Neural progenitor cell (in vitro differentiated cells): ENCODE measurements at regions not wholly inside any gene's neighbourhood (a gene's known extent, or its start where the extent isn't known, plus 50 kb on each side); places are given as distances from the start of the nearest gene placed in this dataset.

Experiments used
- DNase-seq: peaks from one replicate; pipeline ENCODE4 v3.0.0-alpha.2; 2016; ENCODE audit warnings: low spot score
- H2AFZ ChIP-seq: fragments of 200-600 bp; sonication (generic); replicated peaks from 2 replicates; pipeline ENCODE4 v1.6.1; 2016; ENCODE audit warnings: antibody characterized with exemption
- H3F3A ChIP-seq: fragments of 200-600 bp; sonication (generic); 2 replicates; pipeline ENCODE4 v1.6.1; 2016; ENCODE audit warnings: antibody characterized with exemption, low read depth
- H3K27ac ChIP-seq: fragments of 200-600 bp; sonication (generic); 2 replicates; pipeline ENCODE4 v1.5.1; 2016; ENCODE audit warnings: mild to moderate bottlenecking
- H3K27me3 ChIP-seq: fragments of 200-600 bp; sonication (generic); 2 replicates; pipeline ENCODE4 v1.6.1; 2016; ENCODE audit warnings: mild to moderate bottlenecking, moderate library complexity
- H3K36me3 ChIP-seq: fragments of 200-600 bp; sonication (generic); 2 replicates; pipeline ENCODE4 v1.5.1; 2016
- H3K4me1 ChIP-seq: fragments of 200-600 bp; sonication (generic); 2 replicates; pipeline ENCODE4 v1.6.1; 2016; ENCODE audit warnings: mixed run types
- H3K4me2 ChIP-seq: fragments of 200-600 bp; sonication (generic); 2 replicates; pipeline ENCODE4 v1.6.1; 2016
- H3K4me3 ChIP-seq: fragments of 200-600 bp; sonication (generic); 2 replicates; pipeline ENCODE4 v1.5.1; 2016
- H3K79me2 ChIP-seq: fragments of 200-600 bp; sonication (generic); 2 replicates; pipeline ENCODE4 v1.6.1; 2016; ENCODE audit warnings: low read depth
- H3K9ac ChIP-seq: fragments of 200-600 bp; sonication (generic); 2 replicates; pipeline ENCODE4 v1.6.1; 2016
- H3K9me3 ChIP-seq: fragments of 200-600 bp; sonication (generic); 2 replicates; pipeline ENCODE4 v1.5.1; 2016; ENCODE audit warnings: low read depth
- H4K20me1 ChIP-seq: fragments of 200-600 bp; sonication (generic); 2 replicates; pipeline ENCODE4 v1.6.1; 2016; ENCODE audit warnings: low read depth
- H3K27ac Mint-ChIP-seq: 3 replicates; pipeline ENCODE4 v1.8.0; 2021; ENCODE audit warnings: mixed read lengths
- H3K27me3 Mint-ChIP-seq: 2 replicates; pipeline ENCODE4 v1.8.0; 2022; ENCODE audit warnings: low read depth, mild to moderate bottlenecking, inconsistent platforms, moderate library complexity, mixed read lengths; ENCODE audit not compliant: insufficient read depth
- H3K36me3 Mint-ChIP-seq: 3 replicates; pipeline ENCODE4 v1.8.0; 2021; ENCODE audit warnings: mixed read lengths
- H3K4me1 Mint-ChIP-seq: 3 replicates; pipeline ENCODE4 v1.8.0; 2021; ENCODE audit warnings: mixed read lengths
- H3K4me3 Mint-ChIP-seq: 3 replicates; pipeline ENCODE4 v1.8.0; 2021; ENCODE audit warnings: mild to moderate bottlenecking, moderate library complexity, mixed read lengths
- H3K9me3 Mint-ChIP-seq: 3 replicates; pipeline ENCODE4 v1.8.0; 2020; ENCODE audit warnings: mixed read lengths
- CTCF ChIP-seq: fragments of 200-600 bp; sonication (generic); IDR thresholded peaks from 2 replicates; pipeline ENCODE4 v1.5.1; 2017; ENCODE audit warnings: antibody characterized with exemption, mild to moderate bottlenecking
- EZH2 ChIP-seq: fragments of 200-600 bp; sonication (generic); IDR thresholded peaks from 2 replicates; pipeline ENCODE4 v1.6.1; 2017; ENCODE audit warnings: antibody characterized with exemption, mild to moderate bottlenecking, moderate library complexity
- EZH2phosphoT487 ChIP-seq: fragments of 200-600 bp; sonication (generic); IDR thresholded peaks from 2 replicates; pipeline ENCODE4 v1.6.1; 2017; ENCODE audit warnings: antibody characterized with exemption

DNA sequence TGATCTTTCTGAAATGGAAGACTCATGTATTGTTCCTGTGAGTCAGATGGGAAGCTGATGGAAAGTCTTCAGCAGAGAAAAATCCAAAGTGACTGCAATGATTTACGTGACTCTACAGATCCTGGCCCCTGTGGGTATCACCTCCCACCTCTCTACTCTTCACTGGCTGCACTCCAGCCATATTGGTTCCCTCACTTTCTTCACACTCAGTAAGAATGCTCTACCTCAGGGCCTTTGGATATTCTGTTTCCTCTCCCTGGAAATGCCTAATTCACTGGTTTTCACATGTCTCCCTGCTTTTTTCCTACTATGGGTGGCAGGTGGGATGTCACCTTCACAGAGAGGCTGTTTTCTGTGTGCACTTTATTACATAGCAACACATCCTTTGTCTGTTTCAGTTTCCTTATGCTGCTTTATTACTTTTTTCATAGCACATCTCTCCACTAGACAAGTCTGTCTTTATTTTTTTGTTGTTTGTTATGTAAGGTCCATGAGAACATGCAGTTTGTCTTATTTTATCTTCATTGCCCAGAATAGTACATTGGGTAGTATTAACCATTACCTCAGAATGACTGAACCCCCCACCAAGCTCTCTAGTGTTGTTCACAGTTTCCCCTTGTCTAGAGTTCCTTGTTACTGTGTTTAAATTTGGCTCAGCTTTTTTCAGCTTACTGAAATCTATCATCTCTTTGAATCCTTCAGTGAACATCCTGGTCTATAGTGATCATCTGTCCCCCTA is 57.6 kb upstream of the CLNK start:
- H3F3A ChIP-seq, result no peaks in the 10 kb centered on the region
- no peaks in the 10 kb centered on the region for H3K4me1 ChIP-seq
- no peak overlapping the region for H3K4me2 ChIP-seq
- H3K9me3 ChIP-seq, result no peaks in the 10 kb centered on the region
- H4K20me1 ChIP-seq, result no peaks in the 10 kb centered on the region
- no peak overlapping the region for H2AFZ ChIP-seq
- no peak for TF ChIP-seq EZH2
- no peak for TF ChIP-seq CTCF
- TF ChIP-seq EZH2phosphoT487, result no peak
- H3K79me2 ChIP-seq, result no peaks in the 10 kb centered on the region
- no peaks in the 10 kb centered on the region for H3K27me3 ChIP-seq
- Mint-ChIP-seq H3K4me3 (no peak overlapping the region), H3K9me3 (no peaks in the 10 kb centered on the region), H3K27me3 (peaks cover 2% of the 10 kb centered on the region), H3K36me3 (no peaks in the 10 kb centered on the region), H3K4me1 (peaks cover 7% of the 10 kb centered on the region), H3K27ac (no peak overlapping the region)
- no peak overlapping the region for H3K27ac ChIP-seq
- H3K4me3 ChIP-seq, result no peak overlapping the region
- no peaks in the 10 kb centered on the region for H3K36me3 ChIP-seq
- H3K9ac ChIP-seq, result no peak overlapping the region
- no peak for DNase-seq

DNA sequence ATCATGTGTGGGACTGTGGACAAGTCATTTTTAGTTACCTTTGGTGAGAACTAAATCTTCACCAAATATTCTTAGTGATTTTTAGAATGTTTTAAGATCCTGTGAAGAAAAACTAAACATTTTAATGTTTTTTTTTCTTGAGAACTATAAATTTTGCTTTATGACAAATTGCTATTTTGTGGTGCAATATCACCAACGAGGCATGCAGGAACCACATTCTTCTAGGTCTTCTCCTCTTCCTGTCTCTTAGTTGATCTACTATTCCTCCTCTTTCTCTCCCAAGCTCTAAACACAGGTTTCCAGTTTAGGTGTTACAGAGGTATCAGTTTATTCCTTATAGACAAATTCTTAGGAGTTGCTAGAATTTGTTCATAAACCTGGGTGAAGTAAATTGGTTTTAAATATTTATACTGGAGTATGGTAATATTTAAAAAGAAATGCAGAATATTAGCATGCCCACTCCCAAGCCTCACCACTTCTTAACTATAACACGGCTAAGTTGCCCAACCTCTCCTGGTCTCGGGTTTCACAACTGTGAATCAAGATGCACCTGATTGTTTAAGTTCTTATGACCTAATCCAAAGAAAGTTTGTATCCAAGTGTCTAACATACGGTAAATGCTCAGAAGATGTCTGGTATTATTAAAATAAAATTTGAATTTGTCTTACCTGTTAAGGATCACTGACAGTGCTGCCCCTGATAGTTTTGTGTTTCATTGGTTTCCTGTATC is 56.5 kb upstream of the CLNK start:
- Mint-ChIP-seq H3K4me3 (no peak overlapping the region), H3K27ac (no peak overlapping the region), H3K36me3 (no peaks in the 10 kb centered on the region), H3K27me3 (peaks cover 2% of the 10 kb centered on the region), H3K4me1 (peaks cover 7% of the 10 kb centered on the region), H3K9me3 (no peaks in the 10 kb centered on the region)
- Histone ChIP-seq H2AFZ (no peak overlapping the region), H3K27ac (no peak overlapping the region), H3F3A (no peaks in the 10 kb centered on the region), H3K9ac (no peak overlapping the region), H4K20me1 (no peaks in the 10 kb centered on the region), H3K36me3 (no peaks in the 10 kb centered on the region), H3K4me2 (no peak overlapping the region), H3K9me3 (no peaks in the 10 kb centered on the region), H3K4me3 (no peak overlapping the region), H3K27me3 (no peaks in the 10 kb centered on the region), H3K4me1 (no peaks in the 10 kb centered on the region), H3K79me2 (no peaks in the 10 kb centered on the region)
- TF ChIP-seq CTCF (no peak), EZH2phosphoT487 (no peak), EZH2 (no peak)
- no peak for DNase-seq

- H3K4me2 ChIP-seq, result no peak overlapping the region
Observed at GRCh38 chr4:10740251-10740650, 55.7 kb upstream of the CLNK start.

More at GRCh38 chr4:10740251-10740650, 55.7 kb upstream of the CLNK start:
- H3K9ac ChIP-seq, result no peak overlapping the region
- Mint-ChIP-seq H3K36me3 (no peaks in the 10 kb centered on the region), H3K27ac (no peak overlapping the region), H3K4me1 (peaks cover 7% of the 10 kb centered on the region), H3K27me3 (peaks cover 2% of the 10 kb centered on the region), H3K9me3 (no peaks in the 10 kb centered on the region), H3K4me3 (no peak overlapping the region)
- TF ChIP-seq CTCF, result no peak
- TF ChIP-seq EZH2phosphoT487, result no peak
- no peak for TF ChIP-seq EZH2
- no peaks in the 10 kb centered on the region for H3F3A ChIP-seq
- H3K27me3 ChIP-seq, result no peaks in the 10 kb centered on the region
- H3K79me2 ChIP-seq, result no peaks in the 10 kb centered on the region
- DNase-seq, result no peak
- no peak overlapping the region for H2AFZ ChIP-seq
- H4K20me1 ChIP-seq, result no peaks in the 10 kb centered on the region
- H3K36me3 ChIP-seq, result no peaks in the 10 kb centered on the region
- no peaks in the 10 kb centered on the region for H3K4me1 ChIP-seq
- no peak overlapping the region for H3K4me3 ChIP-seq
- H3K9me3 ChIP-seq, result no peaks in the 10 kb centered on the region
- no peak overlapping the region for H3K27ac ChIP-seq
